ENCODE measurements at regions not wholly inside any gene's neighbourhood (a gene's known extent, or its start where the extent isn't known, plus 50 kb on each side); places are given as distances from the start of the nearest gene placed in this dataset.

GRCh38 chr1:50257029-50257428 is 148.3 kb downstream of the ELAVL4 start:
- intact Hi-C loops (cut with micrococcal nuclease), result no loop called here
- Histone ChIP-seq H3K27me3 (ENCODE audit: low read depth) (peaks cover 69% of the 10 kb centered on the region), H3K9me3 (replicated peaks) (no peaks in the 10 kb centered on the region), H3K4me1 (no peaks in the 10 kb centered on the region), H3K4me3 (no peak overlapping the region), H3K36me3 (no peaks in the 10 kb centered on the region), H3K27ac (replicated peaks) (no peak overlapping the region)
- TF ChIP-seq CTCF (IDR thresholded peaks at IDR 0.05; ENCODE audit: borderline replicate concordance), result no peak
- no peak for DNase-seq

Data from left ventricle myocardium inferior (tissue), 1 donor.